Thyroid gland (tissue), 4 donors: ENCODE measurements at regions not wholly inside any gene's neighbourhood (a gene's known extent, or its start where the extent isn't known, plus 50 kb on each side); places are given as distances from the start of the nearest gene placed in this dataset.

ENCODE experiments used
- CTCF ChIP-seq, 6 experiments: fragments of 200-600 bp in 3 of 6; fragments of 450-650 bp in 3 of 6; sonication (generic) in 3 of 6; IDR thresholded peaks; one replicate each; pipeline ENCODE4 v1.5.1; 2016 to 2019; ENCODE audit warnings: antibody characterized with exemption in 6 of 6, mild to moderate bottlenecking in 2 of 6, inconsistent platforms in 1 of 6, moderate library complexity in 1 of 6
- POLR2A ChIP-seq, 2 donors: fragments of 450-650 bp; IDR thresholded peaks; one replicate each; pipeline ENCODE4 v1.6.1; 2017; ENCODE audit warnings: antibody characterized with exemption in 2 of 2, mild to moderate bottlenecking in 2 of 2, moderate library complexity in 1 of 2

GRCh38 chr20:4533368-4534133 is 152.7 kb upstream of the PRNP start:
- TF ChIP-seq CTCF (IDR thresholded peaks at IDR 0.05) (no peak), POLR2A (IDR thresholded peaks at IDR 0.05) (no peak)
